HG03175 (cell line): ENCODE measurements at regions not wholly inside any gene's neighbourhood (a gene's known extent, or its start where the extent isn't known, plus 50 kb on each side); places are given as distances from the start of the nearest gene placed in this dataset.

Source experiments
- ATAC-seq: cut with Tn5 transposase; IDR thresholded peaks from one replicate; pipeline ENCODE4 v1.9.1; 2021; ENCODE audit warnings: mild to moderate bottlenecking, moderate library complexity; ENCODE audit not compliant: unreplicated experiment

- no peak for ATAC-seq
Observed at GRCh38 chr2:128447538-128447995, 128.9 kb upstream of the HS6ST1 start.

DNA sequence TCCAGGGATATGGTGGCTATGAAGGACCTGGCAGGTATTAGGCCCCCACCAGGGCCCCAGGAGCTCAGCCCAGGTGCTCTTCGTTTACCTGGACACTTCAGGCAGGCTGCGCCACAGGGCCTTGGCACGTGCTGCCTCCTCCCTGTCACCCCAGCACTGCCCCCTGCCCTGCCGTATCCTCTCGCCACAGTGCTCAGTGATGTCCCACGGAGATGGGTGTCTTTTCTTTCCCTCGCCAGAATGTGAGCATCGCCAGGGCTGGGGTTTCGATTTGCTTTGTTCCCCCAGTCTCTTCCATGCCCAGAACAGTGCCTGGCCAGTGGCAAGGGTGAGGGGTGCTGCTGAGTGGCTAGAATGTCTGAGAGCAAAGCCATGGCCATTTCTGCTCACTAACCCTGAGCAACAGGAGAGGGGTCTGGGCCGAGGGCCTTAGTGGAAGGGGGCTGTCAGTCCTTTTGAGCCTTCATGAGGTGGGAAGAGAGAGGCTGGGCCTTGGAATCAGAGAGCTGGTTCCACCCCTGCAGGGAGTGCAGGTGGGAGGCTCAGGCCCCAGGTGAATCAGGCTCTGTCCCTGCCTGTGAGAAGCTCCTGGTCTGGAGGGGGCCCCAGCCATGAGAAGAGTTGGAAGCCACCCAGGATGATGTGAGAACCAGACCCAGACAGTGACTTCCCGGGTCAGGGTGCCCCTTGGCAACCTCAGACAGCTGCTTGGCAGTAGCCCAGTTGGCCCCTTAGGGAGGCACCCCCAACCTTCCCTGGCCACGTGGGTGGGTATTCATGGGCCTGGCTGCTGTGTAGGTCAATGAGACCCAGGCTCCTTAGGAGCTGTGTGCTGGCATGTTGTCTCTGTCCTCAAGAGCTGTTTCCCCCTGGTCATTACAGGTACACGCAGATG, 129.9 kb upstream of the HS6ST1 start:
- ATAC-seq, result no peak

GRCh38 chr2:128449226-128450061, 130.8 kb upstream of the HS6ST1 start:
- no peak for ATAC-seq

- no peak for ATAC-seq
Observed at GRCh38 chr2:128450211-128451024, 131.8 kb upstream of the HS6ST1 start.

DNA sequence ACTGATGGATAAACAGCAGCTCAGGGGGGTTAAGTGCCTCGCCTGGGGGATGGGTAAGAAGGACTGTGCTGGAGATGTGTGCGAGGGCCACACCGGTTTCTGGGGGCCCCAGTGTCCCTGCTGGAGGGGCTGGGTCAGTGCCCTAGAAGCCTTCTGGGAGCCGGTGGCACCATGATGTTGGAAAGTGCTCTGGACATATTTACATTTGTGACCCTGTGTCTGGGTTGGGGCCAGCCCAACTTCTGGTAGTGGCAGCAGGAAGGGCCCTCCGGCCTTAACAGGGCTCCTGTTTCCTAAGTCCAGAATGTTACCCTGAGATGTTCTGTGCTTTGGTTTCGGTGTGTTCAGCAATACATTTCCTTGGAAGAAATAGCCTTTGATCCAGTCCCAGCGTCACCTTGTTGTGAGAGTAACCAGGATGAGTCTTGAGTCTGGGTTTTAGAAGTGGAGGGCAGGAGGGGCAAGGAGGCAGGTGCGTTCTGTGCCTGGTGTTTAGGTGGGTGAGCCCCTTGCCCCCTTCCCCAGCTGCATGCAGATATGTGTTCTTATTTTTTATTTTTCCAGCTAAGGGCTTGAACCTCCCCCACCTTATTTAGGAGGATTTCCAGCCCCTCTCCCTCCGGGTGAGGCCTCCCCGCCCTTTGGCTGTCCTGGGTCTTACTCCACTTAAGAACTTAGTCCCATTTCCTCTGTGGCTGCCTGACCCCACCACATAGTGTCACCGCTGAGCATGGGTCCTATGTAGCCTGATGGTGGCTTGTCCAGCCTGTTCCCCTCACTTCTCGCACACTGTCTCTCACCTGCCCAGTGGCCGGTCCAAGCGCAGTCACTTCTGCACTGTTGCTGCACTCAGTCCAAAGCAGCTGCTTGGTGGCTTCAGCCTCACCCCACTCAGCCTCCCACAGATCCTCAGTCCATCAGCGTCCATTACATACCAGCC, 132.7 kb upstream of the HS6ST1 start:
- ATAC-seq, result no peak

- ATAC-seq, result no peak
Observed at GRCh38 chr2:128452024-128452411, 133.3 kb upstream of the HS6ST1 start.

DNA sequence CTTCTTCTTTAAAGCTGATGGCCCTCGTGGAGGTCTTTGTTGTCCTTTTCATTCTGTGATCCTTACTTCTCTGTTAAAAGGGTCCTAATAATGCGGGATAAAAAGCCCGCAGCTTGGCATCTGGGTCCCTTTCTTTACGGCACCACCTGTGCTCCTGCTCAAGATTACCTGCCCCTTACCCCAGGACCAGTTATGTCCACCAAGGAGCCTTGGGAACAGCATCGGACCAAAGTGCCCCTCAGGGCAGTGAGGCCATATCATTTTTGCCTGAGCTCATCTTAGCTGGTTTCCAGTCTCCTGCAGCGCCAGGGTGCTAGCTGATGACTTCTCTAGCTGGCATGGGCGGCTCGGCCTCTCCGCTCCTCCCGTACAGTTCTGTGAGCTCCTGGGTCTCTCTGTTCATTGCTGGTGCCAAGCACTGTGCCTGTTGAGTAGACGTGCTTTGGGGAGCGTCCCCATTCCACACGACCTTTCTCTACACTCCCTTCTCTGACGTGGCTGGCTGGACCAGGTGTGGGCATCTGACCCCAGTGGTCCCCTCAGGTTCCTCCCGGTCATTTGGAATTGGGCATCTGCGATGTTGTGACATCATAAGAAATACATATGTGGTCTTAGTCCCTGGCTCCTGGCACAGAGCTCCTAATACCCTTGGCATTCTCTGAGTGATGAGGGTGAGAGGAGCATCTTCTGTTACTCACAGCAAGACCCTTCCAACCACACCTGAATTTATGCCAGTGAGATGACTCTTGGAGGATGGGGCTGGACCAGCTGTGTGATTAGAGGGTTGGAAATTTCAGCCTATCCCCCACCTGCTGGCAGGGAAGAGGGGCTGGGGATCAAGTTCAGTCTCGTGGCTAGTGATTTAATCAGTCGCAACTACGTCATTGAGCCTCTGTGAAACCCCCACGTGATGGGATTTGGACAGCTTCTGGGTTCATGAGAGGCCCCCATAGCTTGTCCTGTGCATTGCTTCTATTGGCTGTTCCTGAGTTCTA, 134.2 kb upstream of the HS6ST1 start:
- no peak for ATAC-seq

DNA sequence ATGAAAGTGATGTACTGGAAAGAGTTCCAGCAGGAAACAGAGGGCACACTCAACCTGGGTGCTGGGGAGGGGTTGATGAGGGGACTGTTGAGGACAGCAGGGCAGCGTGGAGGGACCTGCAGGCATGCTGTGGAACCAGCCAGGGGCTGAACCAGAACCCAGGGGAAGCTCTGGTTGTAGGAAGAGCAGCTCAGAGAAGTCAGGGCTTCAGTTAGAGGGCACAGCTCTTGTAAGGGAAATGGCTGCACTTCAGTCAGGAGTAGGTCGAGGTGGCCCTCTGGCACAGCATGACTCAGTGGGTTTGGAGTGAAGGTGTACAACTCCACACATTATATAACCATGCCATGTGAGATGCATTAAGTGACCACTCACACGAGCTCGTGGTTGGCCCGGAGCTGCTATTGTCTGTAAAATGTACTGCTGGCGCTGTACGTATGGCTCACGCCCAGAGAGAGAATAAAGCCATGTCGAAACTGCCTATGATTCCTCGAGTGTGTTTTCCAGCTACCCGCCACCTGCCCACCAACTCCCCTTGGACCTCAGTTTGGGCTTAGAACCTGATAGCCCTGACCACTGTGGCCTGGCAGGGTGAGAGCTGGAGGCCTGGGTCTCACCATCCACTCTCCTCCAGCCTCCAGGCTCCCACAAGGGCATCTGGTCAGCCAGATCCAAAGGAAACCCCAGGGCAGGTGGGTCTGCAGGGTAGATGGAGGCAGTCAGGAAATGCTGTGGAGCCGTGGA, 136.5 kb upstream of the HS6ST1 start:
- no peak for ATAC-seq

- no peak for ATAC-seq
Observed at GRCh38 chr2:128455721-128456050, 137.0 kb upstream of the HS6ST1 start.

DNA sequence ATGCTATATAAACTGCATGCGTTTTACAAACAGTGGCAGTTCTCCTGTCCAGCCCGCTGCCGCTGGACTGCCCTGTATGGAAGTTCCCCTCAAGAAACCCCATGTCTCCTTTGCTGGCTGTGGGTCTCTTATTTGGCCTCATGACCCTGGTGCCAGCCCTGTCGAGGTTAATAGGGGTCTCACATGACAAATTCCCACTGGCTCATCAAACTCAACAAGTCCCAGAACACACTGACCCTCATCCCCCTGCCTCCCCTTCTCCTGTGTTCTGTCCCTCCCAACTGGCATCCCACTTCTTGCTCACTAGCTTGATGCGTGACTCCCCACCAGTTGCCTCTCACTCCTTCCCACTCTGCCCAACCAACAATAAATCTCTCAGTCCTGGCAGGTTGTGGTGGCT, 137.6 kb upstream of the HS6ST1 start:
- no peak for ATAC-seq

- ATAC-seq, result no peak
Observed at GRCh38 chr2:128457006-128457604, 138.4 kb upstream of the HS6ST1 start.

DNA sequence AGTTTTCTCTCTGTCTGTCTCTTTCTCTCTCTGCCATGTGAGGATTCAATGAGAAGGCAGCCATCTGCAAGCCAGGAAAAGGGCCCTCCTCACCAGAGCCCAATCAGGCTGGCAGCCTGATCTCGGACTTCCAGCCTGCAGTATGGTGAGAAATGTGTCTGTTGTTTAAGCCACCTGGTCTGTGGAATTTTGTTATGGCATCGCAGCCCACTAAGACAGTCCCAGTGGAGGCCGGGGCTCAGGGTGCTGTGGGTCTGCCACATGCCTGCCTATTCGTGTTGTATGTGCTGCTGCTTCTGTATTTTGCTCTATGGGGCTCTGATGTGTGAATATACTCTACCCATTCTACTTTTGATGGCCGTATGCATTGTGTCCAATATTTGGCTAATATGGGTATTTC, 139.0 kb upstream of the HS6ST1 start:
- no peak for ATAC-seq

- no peak for ATAC-seq
Observed at GRCh38 chr2:128458505-128458904, 139.8 kb upstream of the HS6ST1 start.

GRCh38 chr2:128464456-128464855, 145.8 kb upstream of the HS6ST1 start:
- no peak for ATAC-seq

DNA sequence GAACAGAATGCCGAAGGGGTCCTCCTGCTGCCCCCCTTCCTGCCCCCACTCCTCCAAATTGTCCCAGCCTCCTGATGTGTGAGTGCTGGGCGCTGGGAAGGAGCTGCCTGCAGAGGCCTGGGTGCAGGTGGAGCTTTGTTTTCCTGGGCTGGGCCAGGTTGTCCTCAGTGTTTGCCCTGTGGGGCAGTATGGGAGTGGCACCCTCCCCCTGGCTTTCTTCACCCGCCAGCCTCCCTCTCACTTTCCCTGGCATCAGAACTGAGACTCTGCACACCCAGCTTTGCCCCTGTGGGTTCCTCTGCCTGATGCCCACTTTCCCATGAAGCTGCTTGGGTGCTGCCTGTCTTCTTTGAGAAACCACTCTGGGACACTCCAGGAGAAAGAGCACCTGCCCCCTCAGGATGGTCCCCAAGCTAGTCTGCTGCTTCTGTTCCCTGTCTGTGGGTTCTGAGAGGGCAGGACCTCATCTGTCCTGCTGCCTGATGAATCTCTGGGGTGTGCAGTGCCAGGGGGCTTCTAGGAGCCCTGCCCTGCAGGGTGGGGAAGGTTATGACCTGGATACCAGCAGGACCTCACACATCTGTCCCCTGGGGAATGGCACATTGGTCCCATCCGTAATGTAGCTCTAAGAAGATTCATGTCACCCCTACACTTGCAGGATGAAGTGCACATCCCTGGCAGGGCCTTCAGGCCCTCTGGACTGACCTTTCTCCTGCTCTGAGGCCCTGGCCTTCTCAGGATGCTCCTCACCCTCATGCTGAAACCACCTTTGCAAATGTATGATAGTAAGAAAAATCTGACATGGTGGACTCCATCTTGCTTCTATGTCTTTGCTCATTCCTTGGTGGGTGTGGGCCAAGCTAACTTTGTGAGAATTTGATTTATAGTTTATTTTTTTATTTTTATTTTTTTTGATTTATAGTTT, 146.8 kb upstream of the HS6ST1 start:
- no peak for ATAC-seq

DNA sequence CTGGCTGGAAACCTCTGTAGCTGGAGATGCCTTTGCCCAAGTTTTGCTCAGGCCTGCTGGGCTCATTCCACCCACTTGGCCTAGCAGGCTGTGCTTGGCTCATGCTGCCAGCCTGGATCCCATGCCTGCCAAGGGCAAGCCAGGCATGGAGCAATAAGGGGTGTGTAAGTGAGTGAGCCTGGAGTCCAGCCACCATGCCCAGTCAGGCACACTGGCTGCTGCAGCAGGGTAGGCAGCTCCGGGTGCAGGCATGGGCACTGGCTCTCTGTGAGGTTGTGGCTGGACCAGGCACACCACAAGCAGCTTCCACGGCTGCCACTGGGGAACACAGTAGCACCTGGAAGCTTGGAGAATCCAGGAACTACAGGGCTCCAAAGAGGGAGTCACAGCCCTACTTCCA, 147.7 kb upstream of the HS6ST1 start:
- ATAC-seq, result no peak

GRCh38 chr2:128466776-128467175, 148.1 kb upstream of the HS6ST1 start:
- no peak for ATAC-seq
